SK-N-SH (cell line): ENCODE measurements at regions not wholly inside any gene's neighbourhood (a gene's known extent, or its start where the extent isn't known, plus 50 kb on each side); places are given as distances from the start of the nearest gene placed in this dataset.

Source experiments
- CTCF ChIA-PET: fragments of 300-600, 350-600 bp; formaldehyde crosslinking; extraction: SDS; loops from one replicate; lab custom pipeline; 2021; lab: Yijun Ruan, JAX
- POLR2A ChIA-PET: fragments of 350-600 bp; sonication (Branson Sonifier 250); formaldehyde crosslinking; extraction: SDS; loops from one replicate; lab custom pipeline; 2020; ENCODE audit warnings: antibody characterized with exemption, inconsistent platforms; lab: Yijun Ruan, JAX
- DNase-seq: peaks from one replicate; pipeline ENCODE4 v3.0.0; 2012
- H2AFZ ChIP-seq: fragments of 200-600 bp; sonication (generic); 2 replicates; pipeline ENCODE4 v1.8.1; 2016; ENCODE audit warnings: antibody characterized with exemption, mild to moderate bottlenecking, low read depth
- H3F3A ChIP-seq: fragments of 200-600 bp; sonication (generic); replicated peaks from 2 replicates; pipeline ENCODE3; 2016; ENCODE audit warnings: antibody characterized with exemption, mild to moderate bottlenecking; ENCODE audit not compliant: insufficient read depth
- H3K27ac ChIP-seq, 2 experiments: fragments of 200-500 bp in 1 of 2; fragments of 200-600 bp in 1 of 2; sonication (Bioruptor generic) in 1 of 2; sonication (generic), shearing (Covaris generic) in 1 of 2; 2 replicates each; pipeline versions ENCODE4 v1.5.1 to v1.6.1; 2014 to 2016; ENCODE audit warnings: low read depth in 2 of 2, inconsistent platforms in 1 of 2, low read length in 1 of 2, mild to moderate bottlenecking in 1 of 2, mixed read lengths in 1 of 2
- H3K27me3 ChIP-seq: fragments of 200-600 bp; sonication (generic), shearing (Covaris generic); 2 replicates; pipeline ENCODE4 v1.6.1; 2016; ENCODE audit warnings: mixed run types; ENCODE audit not compliant: insufficient read depth
- H3K36me3 ChIP-seq, 2 experiments: fragments of 200-500 bp in 1 of 2; fragments of 200-600 bp in 1 of 2; sonication (Bioruptor generic) in 1 of 2; sonication (generic) in 1 of 2; replicated peaks in 1 of 2; 2 replicates each; pipeline versions ENCODE3 to v1.5.1; 2014 to 2016; ENCODE audit warnings: low read length in 1 of 2, mild to moderate bottlenecking in 1 of 2; ENCODE audit not compliant: insufficient read depth in 2 of 2, control insufficient read depth in 1 of 2
- H3K4me1 ChIP-seq, 2 experiments: fragments of 200-500 bp in 1 of 2; fragments of 200-600 bp in 1 of 2; sonication (Bioruptor generic) in 1 of 2; sonication (generic), shearing (Covaris generic) in 1 of 2; 2 replicates each; pipeline versions ENCODE4 v1.5.1 to v1.6.1; 2014 to 2016; ENCODE audit warnings: low read depth in 1 of 2, low read length in 1 of 2, mixed run types in 1 of 2; ENCODE audit not compliant: insufficient read depth in 2 of 2, control insufficient read depth in 1 of 2
- H3K4me2 ChIP-seq: fragments of 200-600 bp; sonication (generic), shearing (Covaris generic); 2 replicates; pipeline ENCODE4 v1.6.1; 2017; ENCODE audit warnings: mixed run types
- H3K4me3 ChIP-seq, 2 experiments: fragments of 200-500 bp in 1 of 2; fragments of 200-600 bp in 1 of 2; sonication (Bioruptor generic) in 1 of 2; sonication (generic), shearing (Covaris generic) in 1 of 2; 2 replicates each; pipeline versions ENCODE4 v1.5.1 to v1.8.1; 2014 to 2016; ENCODE audit warnings: low read depth in 2 of 2, inconsistent platforms in 1 of 2, low read length in 1 of 2, mild to moderate bottlenecking in 1 of 2, mixed read lengths in 1 of 2, moderate library complexity in 1 of 2
- H3K79me2 ChIP-seq: fragments of 200-600 bp; sonication (generic); 2 replicates; pipeline ENCODE4 v1.8.1; 2017; ENCODE audit warnings: mild to moderate bottlenecking; ENCODE audit not compliant: insufficient read depth
- H3K9ac ChIP-seq: fragments of 200-600 bp; sonication (generic); 2 replicates; pipeline ENCODE4 v1.6.1; 2017; ENCODE audit warnings: mixed run types
- H3K9me2 ChIP-seq: fragments of 200-600 bp; sonication (generic); 2 replicates; pipeline ENCODE4 v1.6.1; 2017; ENCODE audit warnings: mixed run types
- H3K9me3 ChIP-seq: fragments of 200-600 bp; sonication (generic); 2 replicates; pipeline ENCODE4 v1.6.1; 2017; ENCODE audit warnings: mixed run types, mild to moderate bottlenecking, moderate library complexity
- H4K20me1 ChIP-seq: fragments of 200-600 bp; sonication (generic); 2 replicates; pipeline ENCODE4 v1.6.1; 2017; ENCODE audit warnings: mild to moderate bottlenecking, mixed run types; ENCODE audit not compliant: insufficient read depth
- EP300 ChIP-seq, 2 experiments: IDR thresholded peaks; 2 replicates each; pipeline versions ENCODE4 v1.4.0 to v1.6.1; 2012; ENCODE audit warnings: borderline replicate concordance in 1 of 2, low read depth in 1 of 2, low read length in 1 of 2
- JUND ChIP-seq: IDR thresholded peaks from 2 replicates; pipeline ENCODE4 v1.4.0; 2012
- POLR2AphosphoS5 ChIP-seq: IDR thresholded peaks from 2 replicates; pipeline ENCODE4 v1.6.1; 2012; ENCODE audit warnings: low read depth, low read length
- REST ChIP-seq: IDR thresholded peaks from 2 replicates; pipeline ENCODE4 v1.6.1; 2012; ENCODE audit warnings: mild to moderate bottlenecking, low read depth, low read length, moderate library complexity
- TCF12 ChIP-seq: IDR thresholded peaks from 2 replicates; pipeline ENCODE4 v1.4.0; 2012
- USF2 ChIP-seq: fragments of 150-350 bp; IDR thresholded peaks from 2 replicates; pipeline ENCODE4 v1.6.1; 2017; ENCODE audit warnings: antibody characterized with exemption, low read length, low read depth, borderline replicate concordance
- ZBTB33 ChIP-seq: IDR thresholded peaks from 2 replicates; pipeline ENCODE4 v1.4.0; 2012; ENCODE audit warnings: low read depth, borderline replicate concordance
- WGBS: methylation state at CpG from one replicate; pipeline ENCODE4 v1.1.6; 2017; ENCODE audit warnings: low lambda C conversion rate; 5-methylcytosine and 5-hydroxymethylcytosine counted together
- TF ChIP-seq, protein P1 (sequence below): fragments of 200-600 bp; sonication (generic); IDR thresholded peaks from 2 replicates; pipeline ENCODE4 v1.6.1; 2017; ENCODE audit warnings: antibody characterized with exemption, mild to moderate bottlenecking, moderate library complexity

GRCh38 chr10:61050120-61050745, 106.2 kb upstream of the RHOBTB1 start:
- WGBS, result 51% methylated on average over 5 of the region's 5 CpGs
- no peaks in the 10 kb centered on the region for H3K27me3 ChIP-seq
- H3K36me3 ChIP-seq, result no peaks in the 10 kb centered on the region
- no peak overlapping the region for H3K9ac ChIP-seq
- H3K4me1 ChIP-seq, result no peaks in the 10 kb centered on the region; a peak in 1 of 4 replicates
- no peak overlapping the region for H3K4me2 ChIP-seq
- no peaks in the 10 kb centered on the region for H3K9me2 ChIP-seq
- no peak overlapping the region for H3K27ac ChIP-seq
- no peak overlapping the region for H3K4me3 ChIP-seq
- H3F3A ChIP-seq, result no peaks in the 10 kb centered on the region
- no peaks in the 10 kb centered on the region for H3K9me3 ChIP-seq
- H4K20me1 ChIP-seq, result no peaks in the 10 kb centered on the region
- no peak overlapping the region for H2AFZ ChIP-seq
- no peak for DNase-seq
- ChIA-PET CTCF (no interaction called here), POLR2A (no interaction called here)
- H3K79me2 ChIP-seq, result no peaks in the 10 kb centered on the region
- no peak for TF ChIP-seq ZBTB33

DNA sequence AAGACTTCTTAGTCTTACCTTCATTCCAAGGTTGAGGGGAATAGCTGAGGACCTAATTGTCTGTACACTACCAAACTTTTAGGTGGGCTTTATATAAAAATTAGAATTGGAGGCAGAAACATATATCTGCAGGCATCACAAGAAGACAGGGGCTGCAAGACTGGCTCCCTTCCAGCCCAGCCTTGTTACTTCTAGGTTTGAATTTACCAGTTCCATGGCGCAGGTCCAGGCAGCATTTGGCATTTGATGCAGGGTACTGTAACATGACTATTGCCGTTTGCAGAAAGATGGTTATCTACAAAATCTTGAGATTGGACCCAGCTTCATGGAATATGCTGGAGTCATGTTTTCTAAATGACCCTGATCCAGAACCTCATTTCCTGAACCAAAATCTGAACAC, 105.4 kb upstream of the RHOBTB1 start:
- no peaks in the 10 kb centered on the region for H3K79me2 ChIP-seq
- WGBS, result 42% methylated on average over 2 of the region's 2 CpGs
- POLR2A ChIA-PET, result no interaction called here
- no peaks in the 10 kb centered on the region for H3K36me3 ChIP-seq
- H3K27me3 ChIP-seq, result no peaks in the 10 kb centered on the region
- H3K9me3 ChIP-seq, result no peaks in the 10 kb centered on the region
- no peaks in the 10 kb centered on the region for H3K9me2 ChIP-seq
- no peak overlapping the region for H3K4me2 ChIP-seq
- H3K9ac ChIP-seq, result no peak overlapping the region
- no peaks in the 10 kb centered on the region for H3F3A ChIP-seq
- no peaks in the 10 kb centered on the region; a peak in 1 of 4 replicates for H3K4me1 ChIP-seq
- no peak for TF ChIP-seq USF2
- TF ChIP-seq TCF12, result no peak
- no peak for TF ChIP-seq EP300 (IDR thresholded peaks at IDR 0.05; ENCODE audit: borderline replicate concordance in 1 of 2, low read depth in 1 of 2, low read length in 1 of 2)
- no peak for TF ChIP-seq JUND
- TF ChIP-seq, protein P1, sequence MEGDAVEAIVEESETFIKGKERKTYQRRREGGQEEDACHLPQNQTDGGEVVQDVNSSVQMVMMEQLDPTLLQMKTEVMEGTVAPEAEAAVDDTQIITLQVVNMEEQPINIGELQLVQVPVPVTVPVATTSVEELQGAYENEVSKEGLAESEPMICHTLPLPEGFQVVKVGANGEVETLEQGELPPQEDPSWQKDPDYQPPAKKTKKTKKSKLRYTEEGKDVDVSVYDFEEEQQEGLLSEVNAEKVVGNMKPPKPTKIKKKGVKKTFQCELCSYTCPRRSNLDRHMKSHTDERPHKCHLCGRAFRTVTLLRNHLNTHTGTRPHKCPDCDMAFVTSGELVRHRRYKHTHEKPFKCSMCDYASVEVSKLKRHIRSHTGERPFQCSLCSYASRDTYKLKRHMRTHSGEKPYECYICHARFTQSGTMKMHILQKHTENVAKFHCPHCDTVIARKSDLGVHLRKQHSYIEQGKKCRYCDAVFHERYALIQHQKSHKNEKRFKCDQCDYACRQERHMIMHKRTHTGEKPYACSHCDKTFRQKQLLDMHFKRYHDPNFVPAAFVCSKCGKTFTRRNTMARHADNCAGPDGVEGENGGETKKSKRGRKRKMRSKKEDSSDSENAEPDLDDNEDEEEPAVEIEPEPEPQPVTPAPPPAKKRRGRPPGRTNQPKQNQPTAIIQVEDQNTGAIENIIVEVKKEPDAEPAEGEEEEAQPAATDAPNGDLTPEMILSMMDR, result no peak
- no peak for TF ChIP-seq REST
- no peak for TF ChIP-seq POLR2AphosphoS5
- no peak for TF ChIP-seq ZBTB33
- H2AFZ ChIP-seq, result no peak overlapping the region
- no peak overlapping the region for H3K27ac ChIP-seq
- no peak for DNase-seq
- H4K20me1 ChIP-seq, result no peaks in the 10 kb centered on the region
- no peak overlapping the region for H3K4me3 ChIP-seq
- CTCF ChIA-PET, result interaction anchor here (0.7 to 2.4 kb wide), 4 partner anchors 25 to 534 kb away, joined by 3 to 6 read pairs (median 3); no protein-coding TSS in a partner anchor
